Neural cell (in vitro differentiated cells): ENCODE measurements at regions not wholly inside any gene's neighbourhood (a gene's known extent, or its start where the extent isn't known, plus 50 kb on each side); places are given as distances from the start of the nearest gene placed in this dataset.

Source experiments
- H2AFZ ChIP-seq: fragments of 200-600, 300-800 bp; sonication (generic), shearing (Covaris generic); 2 replicates; pipeline ENCODE4 v1.6.0; 2014; ENCODE audit warnings: low read depth, mild to moderate bottlenecking, antibody characterized with exemption, low read length, moderate library complexity
- H3F3A ChIP-seq: fragments of 200-600 bp; shearing (Covaris generic); 2 replicates; pipeline ENCODE4 v1.6.1; 2016; ENCODE audit warnings: mild to moderate bottlenecking, moderate library complexity, mixed read lengths, antibody characterized with exemption, low read length; ENCODE audit not compliant: insufficient read depth, poor library complexity, severe bottlenecking
- H3K27ac ChIP-seq: fragments of 200-600, 300-800 bp; sonication (generic), shearing (Covaris generic); 2 replicates; pipeline ENCODE4 v1.5.1; 2014; ENCODE audit warnings: mild to moderate bottlenecking, low read length, moderate library complexity
- H3K27me3 ChIP-seq: fragments of 300-800, 200-600 bp; sonication (generic), shearing (Covaris generic); 2 replicates; pipeline ENCODE4 v1.6.0; 2014; ENCODE audit warnings: mild to moderate bottlenecking, low read depth, low read length, moderate library complexity; ENCODE audit not compliant: insufficient read depth
- H3K36me3 ChIP-seq: fragments of 300-800, 200-600 bp; sonication (generic), shearing (Covaris generic); 2 replicates; pipeline ENCODE4 v1.5.1; 2014; ENCODE audit warnings: mild to moderate bottlenecking, antibody characterized with exemption, low read length, moderate library complexity; ENCODE audit not compliant: insufficient read depth
- H3K4me2 ChIP-seq: fragments of 300-800, 200-600 bp; sonication (generic), shearing (Covaris generic); 2 replicates; pipeline ENCODE4 v1.6.0; 2014; ENCODE audit warnings: mild to moderate bottlenecking, low read length
- H3K4me3 ChIP-seq: fragments of 300-800, 200-600 bp; sonication (generic), shearing (Covaris generic); 2 replicates; pipeline ENCODE4 v1.5.1; 2014; ENCODE audit warnings: mild to moderate bottlenecking, low read length, moderate library complexity
- H3K79me2 ChIP-seq: fragments of 200-600 bp; shearing (Covaris generic); replicated peaks from 2 replicates; pipeline ENCODE4 v1.6.0; 2014; ENCODE audit warnings: mild to moderate bottlenecking, low read length, moderate library complexity; ENCODE audit not compliant: insufficient read depth
- H3K9ac ChIP-seq: fragments of 300-800, 200-600 bp; sonication (generic), shearing (Covaris generic); 2 replicates; pipeline ENCODE4 v1.6.1; 2016; ENCODE audit warnings: mild to moderate bottlenecking, low read length, mixed read lengths
- H3K9me2 ChIP-seq: fragments of 200-600 bp; shearing (Covaris generic); 2 replicates; pipeline ENCODE4 v1.6.1; 2016; ENCODE audit warnings: mild to moderate bottlenecking, low read length, mixed read lengths; ENCODE audit not compliant: insufficient read depth
- H3K9me3 ChIP-seq: fragments of 200-600, 300-800 bp; sonication (generic), shearing (Covaris generic); 2 replicates; pipeline ENCODE4 v1.6.1; 2016; ENCODE audit warnings: mild to moderate bottlenecking, mixed run types, low read length, moderate library complexity, mixed read lengths
- H4K20me1 ChIP-seq: fragments of 200-600 bp; shearing (Covaris generic); 2 replicates; pipeline ENCODE4 v1.6.1; 2016; ENCODE audit warnings: mild to moderate bottlenecking, mixed run types; ENCODE audit not compliant: insufficient read depth
- CTCF ChIP-seq: fragments of 450-650 bp; IDR thresholded peaks from 2 replicates; pipeline ENCODE4 v1.5.1; 2014; ENCODE audit warnings: antibody characterized with exemption, mild to moderate bottlenecking, moderate library complexity; ENCODE audit not compliant: poor library complexity, severe bottlenecking
- EP300 ChIP-seq: fragments of 450-650 bp; conservative IDR thresholded peaks from 2 replicates; pipeline ENCODE4 v1.6.1; 2014; ENCODE audit warnings: antibody characterized with exemption, mild to moderate bottlenecking, moderate library complexity; ENCODE audit not compliant: poor library complexity, severe bottlenecking
- EZH2 ChIP-seq: fragments of 200-600, 300-800 bp; shearing (Covaris generic), sonication (generic); IDR thresholded peaks from 2 replicates; pipeline ENCODE4 v1.6.1; 2014; ENCODE audit warnings: antibody characterized with exemption, low read length, borderline replicate concordance, mild to moderate bottlenecking; ENCODE audit not compliant: insufficient read depth, poor library complexity, severe bottlenecking
- MXI1 ChIP-seq: fragments of 450-650 bp; conservative IDR thresholded peaks from 2 replicates; pipeline ENCODE4 v1.6.1; 2014; ENCODE audit warnings: antibody characterized with exemption, mild to moderate bottlenecking; ENCODE audit not compliant: poor library complexity, severe bottlenecking
- POLR2AphosphoS5 ChIP-seq: IDR thresholded peaks from 2 replicates; pipeline ENCODE4 v1.6.1; 2012
- RAD21 ChIP-seq: fragments of 450-650 bp; conservative IDR thresholded peaks from 2 replicates; pipeline ENCODE4 v1.6.1; 2014; ENCODE audit warnings: antibody characterized with exemption, mild to moderate bottlenecking, moderate library complexity
- SMC3 ChIP-seq: fragments of 450-650 bp; conservative IDR thresholded peaks from 2 replicates; pipeline ENCODE4 v1.6.1; 2014; ENCODE audit warnings: antibody characterized with exemption, mild to moderate bottlenecking, moderate library complexity; ENCODE audit not compliant: poor library complexity
- TAF1 ChIP-seq: IDR thresholded peaks from 2 replicates; pipeline ENCODE4 v1.6.1; 2012; ENCODE audit warnings: low read depth
- TF ChIP-seq, protein P1 (sequence below): IDR thresholded peaks from 2 replicates; pipeline ENCODE4 v1.6.1; 2012; ENCODE audit warnings: borderline replicate concordance

- H3K9me3 ChIP-seq, result no peaks in the 10 kb centered on the region
- no peaks in the 10 kb centered on the region for H3K27me3 ChIP-seq
- H4K20me1 ChIP-seq, result no peaks in the 10 kb centered on the region
- no peak overlapping the region for H3K9ac ChIP-seq
- H2AFZ ChIP-seq, result no peak overlapping the region
- H3K9me2 ChIP-seq, result no peaks in the 10 kb centered on the region
- no peaks in the 10 kb centered on the region for H3F3A ChIP-seq
- H3K36me3 ChIP-seq, result no peaks in the 10 kb centered on the region
- no peak overlapping the region for H3K4me2 ChIP-seq
- TF ChIP-seq POLR2AphosphoS5, result no peak
- TF ChIP-seq RAD21, result no peak
- TF ChIP-seq TAF1, result no peak
- no peak overlapping the region for H3K27ac ChIP-seq
- H3K79me2 ChIP-seq, result no peaks in the 10 kb centered on the region
- no peak overlapping the region for H3K4me3 ChIP-seq
These were observed 324.0 kb downstream of the IRS1 start for GRCh38 chr2:226475650-226476049.

GRCh38 chr2:226474131-226474530, 325.5 kb downstream of the IRS1 start:
- Histone ChIP-seq H3K36me3 (no peaks in the 10 kb centered on the region), H3K27ac (no peak overlapping the region), H3K9me2 (no peaks in the 10 kb centered on the region), H3K9me3 (no peaks in the 10 kb centered on the region), H3K9ac (no peak overlapping the region), H3K27me3 (no peaks in the 10 kb centered on the region), H3K4me2 (no peak overlapping the region), H2AFZ (no peak overlapping the region), H3K4me3 (no peak overlapping the region), H3F3A (no peaks in the 10 kb centered on the region), H4K20me1 (no peaks in the 10 kb centered on the region), H3K79me2 (no peaks in the 10 kb centered on the region)
- TF ChIP-seq EZH2, result no peak
- no peak for TF ChIP-seq TAF1
- TF ChIP-seq, protein P1, sequence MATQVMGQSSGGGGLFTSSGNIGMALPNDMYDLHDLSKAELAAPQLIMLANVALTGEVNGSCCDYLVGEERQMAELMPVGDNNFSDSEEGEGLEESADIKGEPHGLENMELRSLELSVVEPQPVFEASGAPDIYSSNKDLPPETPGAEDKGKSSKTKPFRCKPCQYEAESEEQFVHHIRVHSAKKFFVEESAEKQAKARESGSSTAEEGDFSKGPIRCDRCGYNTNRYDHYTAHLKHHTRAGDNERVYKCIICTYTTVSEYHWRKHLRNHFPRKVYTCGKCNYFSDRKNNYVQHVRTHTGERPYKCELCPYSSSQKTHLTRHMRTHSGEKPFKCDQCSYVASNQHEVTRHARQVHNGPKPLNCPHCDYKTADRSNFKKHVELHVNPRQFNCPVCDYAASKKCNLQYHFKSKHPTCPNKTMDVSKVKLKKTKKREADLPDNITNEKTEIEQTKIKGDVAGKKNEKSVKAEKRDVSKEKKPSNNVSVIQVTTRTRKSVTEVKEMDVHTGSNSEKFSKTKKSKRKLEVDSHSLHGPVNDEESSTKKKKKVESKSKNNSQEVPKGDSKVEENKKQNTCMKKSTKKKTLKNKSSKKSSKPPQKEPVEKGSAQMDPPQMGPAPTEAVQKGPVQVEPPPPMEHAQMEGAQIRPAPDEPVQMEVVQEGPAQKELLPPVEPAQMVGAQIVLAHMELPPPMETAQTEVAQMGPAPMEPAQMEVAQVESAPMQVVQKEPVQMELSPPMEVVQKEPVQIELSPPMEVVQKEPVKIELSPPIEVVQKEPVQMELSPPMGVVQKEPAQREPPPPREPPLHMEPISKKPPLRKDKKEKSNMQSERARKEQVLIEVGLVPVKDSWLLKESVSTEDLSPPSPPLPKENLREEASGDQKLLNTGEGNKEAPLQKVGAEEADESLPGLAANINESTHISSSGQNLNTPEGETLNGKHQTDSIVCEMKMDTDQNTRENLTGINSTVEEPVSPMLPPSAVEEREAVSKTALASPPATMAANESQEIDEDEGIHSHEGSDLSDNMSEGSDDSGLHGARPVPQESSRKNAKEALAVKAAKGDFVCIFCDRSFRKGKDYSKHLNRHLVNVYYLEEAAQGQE, result no peak
- no peak for TF ChIP-seq EP300
- no peak for TF ChIP-seq RAD21
- no peak for TF ChIP-seq CTCF
- TF ChIP-seq MXI1, result no peak

DNA sequence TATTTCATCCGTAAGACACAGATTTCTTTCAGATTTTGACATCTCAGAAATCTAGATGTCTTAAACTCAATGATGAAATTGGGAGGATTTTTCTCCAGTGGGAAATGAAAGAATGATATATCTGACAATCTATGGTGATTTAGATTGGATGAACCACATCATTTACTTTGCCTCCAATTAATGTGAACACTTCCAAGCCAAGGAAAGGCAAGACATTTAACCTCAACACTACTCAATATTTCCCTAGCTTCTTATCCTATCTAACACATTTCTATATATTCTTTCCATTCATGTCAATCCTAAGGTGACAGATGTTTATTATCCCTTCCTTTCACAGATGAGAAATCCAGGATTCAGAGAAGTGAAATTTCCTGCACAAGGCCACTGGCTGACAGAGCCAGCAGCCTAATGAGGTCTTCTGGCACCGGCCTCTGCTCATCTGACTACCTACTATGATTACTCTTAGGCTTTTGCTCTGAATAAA, 327.6 kb downstream of the IRS1 start:
- Histone ChIP-seq H3K27me3 (no peaks in the 10 kb centered on the region), H3K36me3 (no peaks in the 10 kb centered on the region), H3K9ac (no peak overlapping the region), H3K9me2 (no peaks in the 10 kb centered on the region), H3K27ac (peak overlapping the region; percentile 33), H3K79me2 (no peaks in the 10 kb centered on the region), H4K20me1 (no peaks in the 10 kb centered on the region), H3K9me3 (no peaks in the 10 kb centered on the region), H2AFZ (no peak overlapping the region), H3F3A (no peaks in the 10 kb centered on the region), H3K4me2 (no peak overlapping the region), H3K4me3 (no peak overlapping the region)
- no peak for TF ChIP-seq TAF1
- no peak for TF ChIP-seq MXI1
- TF ChIP-seq CTCF, result no peak
- TF ChIP-seq RAD21, result no peak
- TF ChIP-seq, protein P1, result peak; percentile 95
- peak; percentile 21 for TF ChIP-seq SMC3
- TF ChIP-seq EP300, result peak; percentile 92
- TF ChIP-seq POLR2AphosphoS5, result peak; percentile 92
- TF ChIP-seq EZH2, result no peak
